ENCODE measurements at regions not wholly inside any gene's neighbourhood (a gene's known extent, or its start where the extent isn't known, plus 50 kb on each side); places are given as distances from the start of the nearest gene placed in this dataset.

- intact Hi-C loops (cut with micrococcal nuclease; ENCODE audit: unreplicated experiment), result no loop called here
- no peaks in the 10 kb centered on the region for H3K4me1 ChIP-seq (ENCODE audit: control insufficient read depth, insufficient read depth, low read length)
- no peak overlapping the region for H3K27ac ChIP-seq (ENCODE audit: low read length)
- no peaks in the 10 kb centered on the region for H3K36me3 ChIP-seq (ENCODE audit: control insufficient read depth, insufficient read depth, low read length)
- CTCF ChIA-PET, result interaction anchor here (0.6 kb wide), 1 partner anchor 116 kb away, joined by 5 read pairs; no protein-coding TSS in a partner anchor
- POLR2A ChIA-PET, result no interaction called here
- no TSS peak for BruUV-seq (replicated peaks)
- DNase-seq (ENCODE audit: low read depth, low spot score) (no peak), ATAC-seq (no peak)
- no peaks in the 10 kb centered on the region for H3K27me3 ChIP-seq (ENCODE audit: control insufficient read depth, insufficient read depth, low read length)
- no peak overlapping the region for H3K4me3 ChIP-seq (ENCODE audit: low read depth in 2 of 2, low read length in 2 of 2)
- in situ Hi-C loops (cut with HindIII; ENCODE audit: low pct_unique_long_range_greater_than_20kb, low sequenced_read_pairs), result no loop called here
- no peaks in the 10 kb centered on the region for H3K9me3 ChIP-seq (ENCODE audit: control insufficient read depth, insufficient read depth, low read depth, low read length)
- TF ChIP-seq SIN3A (IDR thresholded peaks at IDR 0.05; ENCODE audit: borderline replicate concordance, insufficient read depth, low read depth, low read length) (no peak), REST (IDR thresholded peaks at IDR 0.05; ENCODE audit: insufficient read depth in 1 of 2, low read depth in 2 of 2, low read length in 1 of 2) (no peak), CTCF (IDR thresholded peaks at IDR 0.05) (no peak)
Measured at GRCh38 chr15:45948181-45948621, 313.4 kb downstream of the SQOR start.

- no peaks in the 10 kb centered on the region for H3K36me3 ChIP-seq (ENCODE audit: control insufficient read depth, insufficient read depth, low read length)
- in situ Hi-C loops (cut with HindIII; ENCODE audit: low pct_unique_long_range_greater_than_20kb, low sequenced_read_pairs), result no loop called here
- no peak for ATAC-seq
- no peaks in the 10 kb centered on the region for H3K27me3 ChIP-seq (ENCODE audit: control insufficient read depth, insufficient read depth, low read length)
- ChIA-PET POLR2A (no interaction called here), CTCF (no interaction called here)
- TF ChIP-seq CTCF (IDR thresholded peaks at IDR 0.05) (no peak), POLR2AphosphoS5 (IDR thresholded peaks at IDR 0.05; ENCODE audit: low read depth, low read length) (no peak), TCF7L2 (IDR thresholded peaks at IDR 0.05; ENCODE audit: low read depth, low read length) (no peak), SIN3A (IDR thresholded peaks at IDR 0.05; ENCODE audit: borderline replicate concordance, insufficient read depth, low read depth, low read length) (no peak), REST (IDR thresholded peaks at IDR 0.05; ENCODE audit: insufficient read depth in 1 of 2, low read depth in 2 of 2, low read length in 1 of 2) (no peak)
- no peaks in the 10 kb centered on the region for H3K4me1 ChIP-seq (ENCODE audit: control insufficient read depth, insufficient read depth, low read length)
- H3K27ac ChIP-seq (ENCODE audit: low read length), result no peak overlapping the region
- no peak overlapping the region for H3K4me3 ChIP-seq (ENCODE audit: low read depth in 2 of 2, low read length in 2 of 2)
- DNase-seq (ENCODE audit: low read depth, low spot score), result no peak
- intact Hi-C loops (cut with micrococcal nuclease; ENCODE audit: unreplicated experiment), result no loop called here
- H3K9me3 ChIP-seq (ENCODE audit: control insufficient read depth, insufficient read depth, low read depth, low read length), result no peaks in the 10 kb centered on the region
- BruUV-seq (replicated peaks), result no TSS peak
Measured at GRCh38 chr15:45958924-45959323, 324.1 kb downstream of the SQOR start.
